ENCODE measurements at regions not wholly inside any gene's neighbourhood (a gene's known extent, or its start where the extent isn't known, plus 50 kb on each side); places are given as distances from the start of the nearest gene placed in this dataset.

GRCh38 chr2:126312579-126312978 lies 343.4 kb upstream of the GYPC start:
- no peak for ATAC-seq
- H3K4me3 ChIP-seq (ENCODE audit: low read length): no peak overlapping the region
- intact Hi-C loops (cut with DNase I): no loop called here
- DNase-seq: no peak
- H3K9me3 ChIP-seq (ENCODE audit: control insufficient read depth, low read length): no peaks in the 10 kb centered on the region
- WGBS: 82% methylated on average over 5 of the region's 5 CpGs
- H3K4me1 ChIP-seq (ENCODE audit: control insufficient read depth, insufficient read depth, low read length): no peaks in the 10 kb centered on the region
- H3K27ac ChIP-seq (ENCODE audit: low read length): no peak overlapping the region
- H3K27me3 ChIP-seq (ENCODE audit: control insufficient read depth, insufficient read depth): no peaks in the 10 kb centered on the region

GRCh38 chr2:126315828-126316227 lies 340.1 kb upstream of the GYPC start:
- no peak overlapping the region for H3K4me3 ChIP-seq (ENCODE audit: low read length)
- WGBS: 61% methylated on average over 1 of the region's 1 CpG
- no peak overlapping the region for H3K27ac ChIP-seq (ENCODE audit: low read length)
- H3K27me3 ChIP-seq (ENCODE audit: control insufficient read depth, insufficient read depth): no peaks in the 10 kb centered on the region
- no peaks in the 10 kb centered on the region for H3K4me1 ChIP-seq (ENCODE audit: control insufficient read depth, insufficient read depth, low read length)
- intact Hi-C loops (cut with DNase I): no loop called here
- DNase-seq (no peak), ATAC-seq (no peak)
- H3K9me3 ChIP-seq (ENCODE audit: control insufficient read depth, low read length): no peaks in the 10 kb centered on the region

GRCh38 chr2:126317790-126318431 lies 338.0 kb upstream of the GYPC start:
- Histone ChIP-seq H3K4me3 (ENCODE audit: low read length) (no peak overlapping the region), H3K4me1 (ENCODE audit: control insufficient read depth, insufficient read depth, low read length) (no peaks in the 10 kb centered on the region), H3K27me3 (ENCODE audit: control insufficient read depth, insufficient read depth) (no peaks in the 10 kb centered on the region), H3K9me3 (ENCODE audit: control insufficient read depth, low read length) (no peaks in the 10 kb centered on the region), H3K27ac (ENCODE audit: low read length) (no peak overlapping the region)
- 71% methylated on average over 2 of the region's 2 CpGs for WGBS
- DNase-seq (no peak), ATAC-seq (peak in 1 of 2 donors; percentile 47)
- intact Hi-C loops (cut with DNase I): no loop called here

- DNase-seq: no peak
- Histone ChIP-seq H3K4me3 (ENCODE audit: low read length) (no peak overlapping the region), H3K9me3 (ENCODE audit: control insufficient read depth, low read length) (no peaks in the 10 kb centered on the region), H3K27me3 (ENCODE audit: control insufficient read depth, insufficient read depth) (no peaks in the 10 kb centered on the region), H3K4me1 (ENCODE audit: control insufficient read depth, insufficient read depth, low read length) (no peaks in the 10 kb centered on the region), H3K27ac (ENCODE audit: low read length) (no peak overlapping the region)
- intact Hi-C loops (cut with DNase I): no loop called here
- ATAC-seq: no peak
- WGBS: 89% methylated on average over 3 of the region's 3 CpGs
Observed at GRCh38 chr2:126322342-126322741, 333.6 kb upstream of the GYPC start.

- Histone ChIP-seq H3K4me3 (ENCODE audit: low read length) (no peak overlapping the region), H3K27me3 (ENCODE audit: control insufficient read depth, insufficient read depth) (no peaks in the 10 kb centered on the region), H3K27ac (ENCODE audit: low read length) (no peak overlapping the region), H3K4me1 (ENCODE audit: control insufficient read depth, insufficient read depth, low read length) (no peaks in the 10 kb centered on the region), H3K9me3 (ENCODE audit: control insufficient read depth, low read length) (no peaks in the 10 kb centered on the region)
- WGBS: 55% methylated on average over 5 of the region's 5 CpGs
- ATAC-seq (no peak), DNase-seq (no peak)
- intact Hi-C loops (cut with DNase I): no loop called here
Observed at GRCh38 chr2:126325202-126325601, 330.8 kb upstream of the GYPC start.

GRCh38 chr2:126329173-126329572 lies 326.8 kb upstream of the GYPC start:
- 63% methylated on average over 2 of the region's 2 CpGs for WGBS

GRCh38 chr2:126342457-126342856 lies 313.5 kb upstream of the GYPC start:
- no peaks in the 10 kb centered on the region for H3K9me3 ChIP-seq (ENCODE audit: control insufficient read depth, low read length)

More at GRCh38 chr2:126329173-126329572, 326.8 kb upstream of the GYPC start:
- Histone ChIP-seq H3K9me3 (ENCODE audit: control insufficient read depth, low read length) (no peaks in the 10 kb centered on the region), H3K27ac (ENCODE audit: low read length) (no peak overlapping the region), H3K27me3 (ENCODE audit: control insufficient read depth, insufficient read depth) (no peaks in the 10 kb centered on the region), H3K4me3 (ENCODE audit: low read length) (no peak overlapping the region), H3K4me1 (ENCODE audit: control insufficient read depth, insufficient read depth, low read length) (no peaks in the 10 kb centered on the region)
- ATAC-seq (no peak), DNase-seq (peak in 1 of 3 donors; percentile 30)
- intact Hi-C loops (cut with DNase I): no loop called here

GRCh38 chr2:126343136-126343535 lies 312.8 kb upstream of the GYPC start:
- 40% methylated on average over 2 of the region's 2 CpGs for WGBS

More at GRCh38 chr2:126342457-126342856, 313.5 kb upstream of the GYPC start:
- intact Hi-C loops (cut with DNase I): no loop called here
- H3K4me3 ChIP-seq (ENCODE audit: low read length): no peak overlapping the region
- H3K27me3 ChIP-seq (ENCODE audit: control insufficient read depth, insufficient read depth): no peaks in the 10 kb centered on the region
- WGBS: 90% methylated on average over 4 of the region's 4 CpGs
- DNase-seq (no peak), ATAC-seq (no peak)
- H3K27ac ChIP-seq (ENCODE audit: low read length): no peak overlapping the region
- H3K4me1 ChIP-seq (ENCODE audit: control insufficient read depth, insufficient read depth, low read length): no peaks in the 10 kb centered on the region

GRCh38 chr2:126344493-126344892 lies 311.5 kb upstream of the GYPC start:
- Histone ChIP-seq H3K4me3 (ENCODE audit: low read length) (no peak overlapping the region), H3K4me1 (ENCODE audit: control insufficient read depth, insufficient read depth, low read length) (no peaks in the 10 kb centered on the region), H3K27ac (ENCODE audit: low read length) (no peak overlapping the region), H3K27me3 (ENCODE audit: control insufficient read depth, insufficient read depth) (no peaks in the 10 kb centered on the region), H3K9me3 (ENCODE audit: control insufficient read depth, low read length) (no peaks in the 10 kb centered on the region)
- 68% methylated on average over 2 of the region's 2 CpGs for WGBS
- intact Hi-C loops (cut with DNase I): no loop called here
- ATAC-seq (no peak), DNase-seq (no peak)

More at GRCh38 chr2:126343136-126343535, 312.8 kb upstream of the GYPC start:
- Histone ChIP-seq H3K4me3 (ENCODE audit: low read length) (no peak overlapping the region), H3K27me3 (ENCODE audit: control insufficient read depth, insufficient read depth) (no peaks in the 10 kb centered on the region), H3K27ac (ENCODE audit: low read length) (no peak overlapping the region), H3K4me1 (ENCODE audit: control insufficient read depth, insufficient read depth, low read length) (no peaks in the 10 kb centered on the region), H3K9me3 (ENCODE audit: control insufficient read depth, low read length) (no peaks in the 10 kb centered on the region)
- intact Hi-C loops (cut with DNase I): no loop called here
- no peak for ATAC-seq
- DNase-seq: no peak

- H3K4me1 ChIP-seq (ENCODE audit: control insufficient read depth, insufficient read depth, low read length): no peaks in the 10 kb centered on the region
- 75% methylated on average over 1 of the region's 1 CpG for WGBS
- no peak for DNase-seq
- H3K9me3 ChIP-seq (ENCODE audit: control insufficient read depth, low read length): no peaks in the 10 kb centered on the region
- H3K27ac ChIP-seq (ENCODE audit: low read length): no peak overlapping the region
- no peak overlapping the region for H3K4me3 ChIP-seq (ENCODE audit: low read length)
- intact Hi-C loops (cut with DNase I): no loop called here
- ATAC-seq: no peak
- no peaks in the 10 kb centered on the region for H3K27me3 ChIP-seq (ENCODE audit: control insufficient read depth, insufficient read depth)
Observed at GRCh38 chr2:126345691-126346090, 310.3 kb upstream of the GYPC start.

GRCh38 chr2:126356631-126357030 lies 299.3 kb upstream of the GYPC start:
- Histone ChIP-seq H3K27me3 (ENCODE audit: control insufficient read depth, insufficient read depth) (no peaks in the 10 kb centered on the region), H3K27ac (ENCODE audit: low read length) (no peak overlapping the region), H3K9me3 (ENCODE audit: control insufficient read depth, low read length) (no peaks in the 10 kb centered on the region), H3K4me3 (ENCODE audit: low read length) (no peak overlapping the region), H3K4me1 (ENCODE audit: control insufficient read depth, insufficient read depth, low read length) (no peaks in the 10 kb centered on the region)
- DNase-seq (no peak), ATAC-seq (no peak)
- 70% methylated on average over 2 of the region's 2 CpGs for WGBS
- intact Hi-C loops (cut with DNase I): no loop called here

GRCh38 chr2:126358122-126358521 lies 297.8 kb upstream of the GYPC start:
- no peak for ATAC-seq
- no peak for DNase-seq
- H3K9me3 ChIP-seq (ENCODE audit: control insufficient read depth, low read length): no peaks in the 10 kb centered on the region
- no peak overlapping the region for H3K27ac ChIP-seq (ENCODE audit: low read length)
- WGBS: 64% methylated on average over 1 of the region's 1 CpG
- H3K27me3 ChIP-seq (ENCODE audit: control insufficient read depth, insufficient read depth): peaks cover under 1% of the 10 kb centered on the region
- H3K4me3 ChIP-seq (ENCODE audit: low read length): no peak overlapping the region
- no peaks in the 10 kb centered on the region for H3K4me1 ChIP-seq (ENCODE audit: control insufficient read depth, insufficient read depth, low read length)
- intact Hi-C loops (cut with DNase I): no loop called here
